GM23338 (cell line): ENCODE measurements at regions not wholly inside any gene's neighbourhood (a gene's known extent, or its start where the extent isn't known, plus 50 kb on each side); places are given as distances from the start of the nearest gene placed in this dataset.
A peak's percentile ranks its signal among the peaks of the same experiment; 100 is the strongest.

ENCODE experiments used
- ATAC-seq: fragments of 200-7000 bp; cut with Tn5 transposase; 3 replicates; pipeline ENCODE4 v1.9.1; 2020
- DNase-seq: peaks from one replicate; pipeline ENCODE4 v3.0.0-alpha.2; 2015; ENCODE audit warnings: low spot score
- H2AFZ ChIP-seq: fragments of 200-600 bp; sonication (generic); 2 replicates; pipeline ENCODE4 v1.8.0; 2016; ENCODE audit warnings: antibody characterized with exemption, mild to moderate bottlenecking, moderate library complexity
- H3F3A ChIP-seq: fragments of 200-600 bp; sonication (generic); replicated peaks from 2 replicates; pipeline ENCODE4 v1.8.0; 2017; ENCODE audit warnings: antibody characterized with exemption, mixed run types, low read depth
- H3K27ac ChIP-seq: fragments of 200-600 bp; sonication (generic); 2 replicates; pipeline ENCODE4 v1.6.1; 2016; ENCODE audit warnings: low read depth
- H3K27me3 ChIP-seq: fragments of 200-600 bp; sonication (generic); 2 replicates; pipeline ENCODE4 v1.8.0; 2016; ENCODE audit warnings: mild to moderate bottlenecking, mixed run types, moderate library complexity; ENCODE audit not compliant: insufficient read depth
- H3K36me3 ChIP-seq: fragments of 200-600 bp; sonication (generic); 2 replicates; pipeline ENCODE4 v1.8.0; 2016; ENCODE audit warnings: mild to moderate bottlenecking; ENCODE audit not compliant: insufficient read depth
- H3K4me1 ChIP-seq: fragments of 200-600 bp; sonication (generic); 2 replicates; pipeline ENCODE4 v1.8.0; 2016; ENCODE audit warnings: mild to moderate bottlenecking, moderate library complexity; ENCODE audit not compliant: insufficient read depth
- H3K4me2 ChIP-seq: fragments of 200-600 bp; sonication (generic); 2 replicates; pipeline ENCODE4 v1.7.1; 2017; ENCODE audit warnings: mixed run types
- H3K4me3 ChIP-seq: fragments of 200-600 bp; sonication (generic); 2 replicates; pipeline ENCODE4 v1.6.1; 2016; ENCODE audit warnings: mixed run types
- H3K79me2 ChIP-seq: fragments of 200-600 bp; sonication (generic); replicated peaks from 2 replicates; pipeline ENCODE4 v1.8.0; 2017; ENCODE audit warnings: mild to moderate bottlenecking; ENCODE audit not compliant: insufficient read depth
- H3K9me2 ChIP-seq: fragments of 200-600 bp; sonication (generic); 2 replicates; pipeline ENCODE4 v1.8.0; 2017; ENCODE audit not compliant: insufficient read depth
- H4K20me1 ChIP-seq: fragments of 200-600 bp; sonication (generic); replicated peaks from 2 replicates; pipeline ENCODE4 v1.8.0; 2017; ENCODE audit warnings: mild to moderate bottlenecking; ENCODE audit not compliant: insufficient read depth
- H3K27ac Mint-ChIP-seq: 2 replicates; pipeline ENCODE4 v1.8.0; 2020; ENCODE audit warnings: inconsistent platforms, mild to moderate bottlenecking, moderate library complexity, mixed read lengths
- H3K27me3 Mint-ChIP-seq: 3 replicates; pipeline ENCODE4 v1.8.0; 2022; ENCODE audit warnings: low read depth, mild to moderate bottlenecking, moderate library complexity, mixed read lengths, inconsistent platforms; ENCODE audit not compliant: insufficient read depth, poor library complexity
- H3K36me3 Mint-ChIP-seq: 3 replicates; pipeline ENCODE4 v1.8.0; 2021; ENCODE audit warnings: low read depth, mild to moderate bottlenecking, inconsistent platforms, moderate library complexity, mixed read lengths
- H3K4me1 Mint-ChIP-seq: 3 replicates; pipeline ENCODE4 v1.8.0; 2020; ENCODE audit warnings: mild to moderate bottlenecking, inconsistent platforms, mixed read lengths
- H3K4me3 Mint-ChIP-seq: 3 replicates; pipeline ENCODE4 v1.8.0; 2021; ENCODE audit warnings: moderate library complexity, mild to moderate bottlenecking, inconsistent platforms, mixed read lengths
- H3K9me3 Mint-ChIP-seq: 3 replicates; pipeline ENCODE4 v1.8.0; 2020; ENCODE audit warnings: moderate library complexity, mild to moderate bottlenecking, inconsistent platforms, mixed read lengths
- CREB1 ChIP-seq: fragments of 250-450 bp; sonication (Bioruptor Pico); IDR thresholded peaks from 2 replicates; pipeline ENCODE4 v1.5.0; 2020; ENCODE audit warnings: low read depth, mild to moderate bottlenecking, moderate library complexity
- ETS1 ChIP-seq: IDR thresholded peaks from 2 replicates; pipeline ENCODE4 v1.6.1; 2016; ENCODE audit warnings: antibody characterized with exemption
- EZH2 ChIP-seq: fragments of 200-600 bp; sonication (generic); IDR thresholded peaks from one replicate; pipeline ENCODE4 v1.8.0; 2017; ENCODE audit warnings: antibody characterized with exemption, mild to moderate bottlenecking, low read depth; ENCODE audit not compliant: unreplicated experiment
- EZH2phosphoT487 ChIP-seq: fragments of 200-600 bp; sonication (generic); IDR thresholded peaks from one replicate; pipeline ENCODE4 v1.8.1; 2018; ENCODE audit warnings: antibody characterized with exemption; ENCODE audit not compliant: unreplicated experiment
- JUNB ChIP-seq: IDR thresholded peaks from one replicate; pipeline ENCODE4 v1.6.1; 2016; ENCODE audit warnings: antibody characterized with exemption; ENCODE audit not compliant: unreplicated experiment
- NANOG ChIP-seq: IDR thresholded peaks from 2 replicates; pipeline ENCODE4 v1.6.1; 2016; ENCODE audit warnings: antibody characterized with exemption, borderline replicate concordance
- REST ChIP-seq: IDR thresholded peaks from one replicate; pipeline ENCODE4 v1.6.1; 2018; ENCODE audit warnings: antibody characterized with exemption; ENCODE audit not compliant: unreplicated experiment
- STAT1 ChIP-seq: IDR thresholded peaks from one replicate; pipeline ENCODE4 v1.6.1; 2016; ENCODE audit warnings: antibody characterized with exemption; ENCODE audit not compliant: unreplicated experiment
- ZNF331 ChIP-seq: fragments of 250-450 bp; sonication (Bioruptor Pico); IDR thresholded peaks from 2 replicates; pipeline ENCODE4 v1.5.0; 2020; ENCODE audit warnings: low read depth, mild to moderate bottlenecking, moderate library complexity
- TF ChIP-seq, protein P1 (sequence below): fragments of 250-450 bp; sonication (Bioruptor Pico); IDR thresholded peaks from 2 replicates; pipeline ENCODE4 v1.5.0; 2020; ENCODE audit warnings: mild to moderate bottlenecking, moderate library complexity

DNA sequence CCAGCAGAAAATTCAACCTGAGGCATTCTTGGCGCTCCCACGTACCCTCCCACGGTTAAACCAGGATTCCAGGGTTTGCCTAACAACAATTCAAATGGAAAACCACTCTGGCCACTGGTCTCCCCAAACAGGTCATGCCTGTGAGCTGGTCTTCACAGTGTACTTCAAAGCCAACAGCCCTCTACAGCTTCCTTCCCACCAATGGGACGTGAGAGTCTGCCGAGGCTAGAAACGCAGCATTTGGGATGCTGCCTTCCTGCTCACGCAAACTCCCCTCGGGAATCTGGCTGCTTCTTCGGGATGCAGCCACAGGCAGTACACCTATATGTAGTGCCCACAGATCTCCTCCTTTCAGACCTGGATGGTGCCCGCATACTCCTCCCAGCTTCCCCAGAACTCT lies 149.1 kb downstream of the KLHL28 start:
- no peak for TF ChIP-seq ETS1
- TF ChIP-seq EZH2 = no peak
- no peak for TF ChIP-seq STAT1
- no peak for TF ChIP-seq NANOG
- no peak for TF ChIP-seq CREB1 (CRISPR knock-in tag)
- no peak for TF ChIP-seq JUNB
- H3K4me1 ChIP-seq = no peaks in the 10 kb centered on the region
- Mint-ChIP-seq H3K27ac (no peak overlapping the region), H3K4me1 (no peaks in the 10 kb centered on the region; the same call in 2 of the 3 replicates), H3K36me3 (no peaks in the 10 kb centered on the region), H3K9me3 (no peaks in the 10 kb centered on the region), H3K27me3 (no peaks in the 10 kb centered on the region), H3K4me3 (no peak overlapping the region)
- no peaks in the 10 kb centered on the region; the same call in 1 of the 2 replicates for H3K9me2 ChIP-seq
- ATAC-seq (peak; percentile 70), DNase-seq (peak; percentile 34)
- no peaks in the 10 kb centered on the region for H3K79me2 ChIP-seq
- H3K36me3 ChIP-seq = no peaks in the 10 kb centered on the region
- no peaks in the 10 kb centered on the region for H3K27me3 ChIP-seq
- no peaks in the 10 kb centered on the region for H3F3A ChIP-seq
- H3K27ac ChIP-seq = no peak overlapping the region
- no peaks in the 10 kb centered on the region for H4K20me1 ChIP-seq
- no peak overlapping the region for H3K4me3 ChIP-seq
- H2AFZ ChIP-seq = peak overlapping the region; percentile 34; the same call in 1 of the 2 replicates
- no peak overlapping the region for H3K4me2 ChIP-seq

DNA sequence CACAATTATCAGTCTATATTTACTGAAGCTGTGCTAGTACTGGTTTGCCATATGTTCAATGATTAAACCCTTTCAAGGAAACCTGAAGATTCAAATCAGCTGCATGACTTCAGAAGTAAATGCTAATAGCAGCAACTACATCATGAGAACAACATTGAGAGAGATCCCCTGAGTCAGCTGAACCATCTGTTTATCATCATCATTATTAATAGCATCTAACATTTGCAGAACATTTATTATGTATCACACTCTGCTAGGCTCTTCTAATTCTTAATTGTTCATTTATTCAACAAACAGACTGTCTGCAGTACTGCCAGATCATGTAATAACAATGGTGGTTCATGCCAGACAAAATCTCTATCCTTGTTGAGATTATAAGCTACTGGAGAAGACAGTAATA lies 157.4 kb downstream of the KLHL28 start:
- H3K36me3 Mint-ChIP-seq = no peaks in the 10 kb centered on the region
- H3K9me3 Mint-ChIP-seq = peaks cover 3% of the 10 kb centered on the region; the same call in 2 of the 3 replicates
- Histone ChIP-seq H3K9me2 (no peaks in the 10 kb centered on the region), H3K27ac (no peak overlapping the region), H3K4me2 (no peak overlapping the region), H2AFZ (no peak overlapping the region), H3K4me3 (no peak overlapping the region), H3K4me1 (no peaks in the 10 kb centered on the region), H3F3A (no peaks in the 10 kb centered on the region), H4K20me1 (no peaks in the 10 kb centered on the region), H3K79me2 (no peaks in the 10 kb centered on the region), H3K27me3 (no peaks in the 10 kb centered on the region), H3K36me3 (no peaks in the 10 kb centered on the region)
- peaks cover 4% of the 10 kb centered on the region; the same call in 2 of the 3 replicates for H3K4me1 Mint-ChIP-seq
- no peaks in the 10 kb centered on the region for H3K27me3 Mint-ChIP-seq
- DNase-seq (no peak), ATAC-seq (no peak)
- H3K27ac Mint-ChIP-seq = no peak overlapping the region
- no peak overlapping the region for H3K4me3 Mint-ChIP-seq
- TF ChIP-seq STAT1 (no peak), EZH2phosphoT487 (no peak), JUNB (no peak), REST (no peak), CREB1 (CRISPR knock-in tag) (no peak), ZNF331 (no peak), EZH2 (no peak), ETS1 (no peak)
- TF ChIP-seq, protein P1, sequence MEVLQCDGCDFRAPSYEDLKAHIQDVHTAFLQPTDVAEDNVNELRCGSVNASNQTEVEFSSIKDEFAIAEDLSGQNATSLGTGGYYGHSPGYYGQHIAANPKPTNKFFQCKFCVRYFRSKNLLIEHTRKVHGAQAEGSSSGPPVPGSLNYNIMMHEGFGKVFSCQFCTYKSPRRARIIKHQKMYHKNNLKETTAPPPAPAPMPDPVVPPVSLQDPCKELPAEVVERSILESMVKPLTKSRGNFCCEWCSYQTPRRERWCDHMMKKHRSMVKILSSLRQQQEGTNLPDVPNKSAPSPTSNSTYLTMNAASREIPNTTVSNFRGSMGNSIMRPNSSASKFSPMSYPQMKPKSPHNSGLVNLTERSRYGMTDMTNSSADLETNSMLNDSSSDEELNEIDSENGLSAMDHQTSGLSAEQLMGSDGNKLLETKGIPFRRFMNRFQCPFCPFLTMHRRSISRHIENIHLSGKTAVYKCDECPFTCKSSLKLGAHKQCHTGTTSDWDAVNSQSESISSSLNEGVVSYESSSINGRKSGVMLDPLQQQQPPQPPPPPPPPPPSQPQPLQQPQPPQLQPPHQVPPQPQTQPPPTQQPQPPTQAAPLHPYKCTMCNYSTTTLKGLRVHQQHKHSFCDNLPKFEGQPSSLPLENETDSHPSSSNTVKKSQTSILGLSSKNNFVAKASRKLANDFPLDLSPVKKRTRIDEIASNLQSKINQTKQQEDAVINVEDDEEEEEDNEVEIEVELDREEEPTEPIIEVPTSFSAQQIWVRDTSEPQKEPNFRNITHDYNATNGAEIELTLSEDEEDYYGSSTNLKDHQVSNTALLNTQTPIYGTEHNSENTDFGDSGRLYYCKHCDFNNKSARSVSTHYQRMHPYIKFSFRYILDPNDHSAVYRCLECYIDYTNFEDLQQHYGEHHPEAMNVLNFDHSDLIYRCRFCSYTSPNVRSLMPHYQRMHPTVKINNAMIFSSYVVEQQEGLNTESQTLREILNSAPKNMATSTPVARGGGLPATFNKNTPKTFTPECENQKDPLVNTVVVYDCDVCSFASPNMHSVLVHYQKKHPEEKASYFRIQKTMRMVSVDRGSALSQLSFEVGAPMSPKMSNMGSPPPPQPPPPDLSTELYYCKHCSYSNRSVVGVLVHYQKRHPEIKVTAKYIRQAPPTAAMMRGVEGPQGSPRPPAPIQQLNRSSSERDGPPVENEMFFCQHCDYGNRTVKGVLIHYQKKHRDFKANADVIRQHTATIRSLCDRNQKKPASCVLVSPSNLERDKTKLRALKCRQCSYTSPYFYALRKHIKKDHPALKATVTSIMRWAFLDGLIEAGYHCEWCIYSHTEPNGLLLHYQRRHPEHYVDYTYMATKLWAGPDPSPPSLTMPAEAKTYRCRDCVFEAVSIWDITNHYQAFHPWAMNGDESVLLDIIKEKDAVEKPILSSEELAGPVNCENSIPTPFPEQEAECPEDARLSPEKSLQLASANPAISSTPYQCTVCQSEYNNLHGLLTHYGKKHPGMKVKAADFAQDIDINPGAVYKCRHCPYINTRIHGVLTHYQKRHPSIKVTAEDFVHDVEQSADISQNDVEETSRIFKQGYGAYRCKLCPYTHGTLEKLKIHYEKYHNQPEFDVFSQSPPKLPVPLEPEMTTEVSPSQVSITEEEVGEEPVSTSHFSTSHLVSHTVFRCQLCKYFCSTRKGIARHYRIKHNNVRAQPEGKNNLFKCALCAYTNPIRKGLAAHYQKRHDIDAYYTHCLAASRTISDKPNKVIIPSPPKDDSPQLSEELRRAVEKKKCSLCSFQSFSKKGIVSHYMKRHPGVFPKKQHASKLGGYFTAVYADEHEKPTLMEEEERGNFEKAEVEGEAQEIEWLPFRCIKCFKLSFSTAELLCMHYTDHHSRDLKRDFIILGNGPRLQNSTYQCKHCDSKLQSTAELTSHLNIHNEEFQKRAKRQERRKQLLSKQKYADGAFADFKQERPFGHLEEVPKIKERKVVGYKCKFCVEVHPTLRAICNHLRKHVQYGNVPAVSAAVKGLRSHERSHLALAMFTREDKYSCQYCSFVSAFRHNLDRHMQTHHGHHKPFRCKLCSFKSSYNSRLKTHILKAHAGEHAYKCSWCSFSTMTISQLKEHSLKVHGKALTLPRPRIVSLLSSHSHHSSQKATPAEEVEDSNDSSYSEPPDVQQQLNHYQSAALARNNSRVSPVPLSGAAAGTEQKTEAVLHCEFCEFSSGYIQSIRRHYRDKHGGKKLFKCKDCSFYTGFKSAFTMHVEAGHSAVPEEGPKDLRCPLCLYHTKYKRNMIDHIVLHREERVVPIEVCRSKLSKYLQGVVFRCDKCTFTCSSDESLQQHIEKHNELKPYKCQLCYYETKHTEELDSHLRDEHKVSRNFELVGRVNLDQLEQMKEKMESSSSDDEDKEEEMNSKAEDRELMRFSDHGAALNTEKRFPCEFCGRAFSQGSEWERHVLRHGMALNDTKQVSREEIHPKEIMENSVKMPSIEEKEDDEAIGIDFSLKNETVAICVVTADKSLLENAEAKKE (CRISPR knock-in tag) = no peak
